ENCODE measurements at regions not wholly inside any gene's neighbourhood (a gene's known extent, or its start where the extent isn't known, plus 50 kb on each side); places are given as distances from the start of the nearest gene placed in this dataset.

DNA sequence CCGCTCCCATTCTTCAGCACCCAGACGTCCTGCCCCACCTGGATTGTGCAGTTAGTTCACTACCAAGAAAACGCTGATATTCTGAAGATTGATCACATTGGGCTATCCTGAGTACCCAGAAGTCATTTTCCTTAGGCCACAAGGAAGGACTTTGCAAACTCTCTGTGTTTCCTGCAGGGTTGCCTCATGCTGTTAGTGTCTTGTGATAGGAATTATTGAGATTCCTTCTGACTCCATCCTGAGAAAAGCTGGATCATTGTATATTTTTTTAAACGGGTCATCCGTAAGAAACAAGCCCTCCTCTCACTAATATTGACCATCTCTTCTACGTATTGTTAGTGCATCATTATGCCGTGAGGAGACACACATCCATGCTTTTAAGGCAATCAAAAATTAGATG is 96.0 kb upstream of the DAPK1 start:
- Histone ChIP-seq H3K9me3 (ENCODE audit: control insufficient read depth in 1 of 2, insufficient read depth in 1 of 2, low read depth in 1 of 2, low read length in 2 of 2) (no peaks in the 10 kb centered on the region), H3K4me2 (ENCODE audit: low read length) (no peak overlapping the region), H3K36me3 (ENCODE audit: control insufficient read depth in 1 of 2, insufficient read depth in 2 of 2, low read length in 2 of 2) (no peaks in the 10 kb centered on the region), H3K27me3 (ENCODE audit: insufficient read depth, low read length) (0 out of 2 replicates have a peak, but pooled peaks cover 8% of the 10 kb centered on the region), H3K4me1 (ENCODE audit: control insufficient read depth in 1 of 2, insufficient read depth in 2 of 2, low read length in 2 of 2) (no peaks in the 10 kb centered on the region), H3K79me2 (ENCODE audit: insufficient read depth, low read length) (no peaks in the 10 kb centered on the region), H2AFZ (ENCODE audit: low read depth, low read length, poor library complexity, severe bottlenecking) (no peak overlapping the region), H3K9ac (ENCODE audit: low read length) (no peak overlapping the region), H3K4me3 (replicated peaks in 1 of 2; ENCODE audit: low read depth in 1 of 2, low read length in 2 of 2) (no peak overlapping the region), H3K27ac (ENCODE audit: low read depth, low read length) (no peak overlapping the region), H3K9me2 (ENCODE audit: insufficient read depth) (no peaks in the 10 kb centered on the region), H4K20me1 (ENCODE audit: insufficient read depth) (no peaks in the 10 kb centered on the region)
- no TSS peak for BruUV-seq (replicated peaks)
- RAD21 ChIA-PET (ENCODE audit: low non-redundant PET in 1 of 2, low total read pairs in 2 of 2, uncharacterized antibody in 2 of 2, unreplicated experiment in 2 of 2): no interaction called here
- DNase-seq (ENCODE audit: low read depth, low spot score) (no peak), ATAC-seq (no peak)
- intact Hi-C loops (cut with micrococcal nuclease): no loop called here
- TF ChIP-seq, protein P1, sequence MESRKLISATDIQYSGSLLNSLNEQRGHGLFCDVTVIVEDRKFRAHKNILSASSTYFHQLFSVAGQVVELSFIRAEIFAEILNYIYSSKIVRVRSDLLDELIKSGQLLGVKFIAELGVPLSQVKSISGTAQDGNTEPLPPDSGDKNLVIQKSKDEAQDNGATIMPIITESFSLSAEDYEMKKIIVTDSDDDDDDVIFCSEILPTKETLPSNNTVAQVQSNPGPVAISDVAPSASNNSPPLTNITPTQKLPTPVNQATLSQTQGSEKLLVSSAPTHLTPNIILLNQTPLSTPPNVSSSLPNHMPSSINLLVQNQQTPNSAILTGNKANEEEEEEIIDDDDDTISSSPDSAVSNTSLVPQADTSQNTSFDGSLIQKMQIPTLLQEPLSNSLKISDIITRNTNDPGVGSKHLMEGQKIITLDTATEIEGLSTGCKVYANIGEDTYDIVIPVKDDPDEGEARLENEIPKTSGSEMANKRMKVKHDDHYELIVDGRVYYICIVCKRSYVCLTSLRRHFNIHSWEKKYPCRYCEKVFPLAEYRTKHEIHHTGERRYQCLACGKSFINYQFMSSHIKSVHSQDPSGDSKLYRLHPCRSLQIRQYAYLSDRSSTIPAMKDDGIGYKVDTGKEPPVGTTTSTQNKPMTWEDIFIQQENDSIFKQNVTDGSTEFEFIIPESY (IDR thresholded peaks at IDR 0.05; ENCODE audit: extremely low read depth, insufficient replicate concordance, low read length): no peak
- TF ChIP-seq YY1 (IDR thresholded peaks at IDR 0.05; ENCODE audit: extremely low read depth, insufficient replicate concordance, low read depth, low read length) (no peak), EZH2 (IDR thresholded peaks at IDR 0.05) (no peak), TCF7L2 (IDR thresholded peaks at IDR 0.05; ENCODE audit: borderline replicate concordance, extremely low read depth, insufficient read depth, insufficient read length) (no peak), POLR2A (IDR thresholded peaks at IDR 0.05; ENCODE audit: borderline replicate concordance, extremely low read depth, insufficient read depth, insufficient read length) (no peak), JUND (IDR thresholded peaks at IDR 0.05) (no peak), ELF1 (IDR thresholded peaks at IDR 0.05; ENCODE audit: borderline replicate concordance, low read depth) (no peak), ZNF274 (IDR thresholded peaks at IDR 0.05; ENCODE audit: low read depth, low read length) (no peak), ZFX (IDR thresholded peaks at IDR 0.05) (no peak), CBX3 (IDR thresholded peaks at IDR 0.05; ENCODE audit: low read depth) (no peak), EZH2phosphoT487 (IDR thresholded peaks at IDR 0.05; ENCODE audit: borderline replicate concordance) (no peak), CEBPB (IDR thresholded peaks at IDR 0.05; ENCODE audit: low read depth) (no peak), EGR1 (IDR thresholded peaks at IDR 0.05; ENCODE audit: low read depth) (no peak), SP1 (IDR thresholded peaks at IDR 0.05; ENCODE audit: low read depth) (no peak)
- TF ChIP-seq, protein P2, sequence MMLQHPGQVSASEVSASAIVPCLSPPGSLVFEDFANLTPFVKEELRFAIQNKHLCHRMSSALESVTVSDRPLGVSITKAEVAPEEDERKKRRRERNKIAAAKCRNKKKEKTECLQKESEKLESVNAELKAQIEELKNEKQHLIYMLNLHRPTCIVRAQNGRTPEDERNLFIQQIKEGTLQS (IDR thresholded peaks at IDR 0.05): no peak
- POLR2A ChIA-PET: no interaction called here
- CTCF ChIA-PET: no interaction called here

All from HCT116 (cell line).